ENCODE measurements at regions not wholly inside any gene's neighbourhood (a gene's known extent, or its start where the extent isn't known, plus 50 kb on each side); places are given as distances from the start of the nearest gene placed in this dataset.

DNA sequence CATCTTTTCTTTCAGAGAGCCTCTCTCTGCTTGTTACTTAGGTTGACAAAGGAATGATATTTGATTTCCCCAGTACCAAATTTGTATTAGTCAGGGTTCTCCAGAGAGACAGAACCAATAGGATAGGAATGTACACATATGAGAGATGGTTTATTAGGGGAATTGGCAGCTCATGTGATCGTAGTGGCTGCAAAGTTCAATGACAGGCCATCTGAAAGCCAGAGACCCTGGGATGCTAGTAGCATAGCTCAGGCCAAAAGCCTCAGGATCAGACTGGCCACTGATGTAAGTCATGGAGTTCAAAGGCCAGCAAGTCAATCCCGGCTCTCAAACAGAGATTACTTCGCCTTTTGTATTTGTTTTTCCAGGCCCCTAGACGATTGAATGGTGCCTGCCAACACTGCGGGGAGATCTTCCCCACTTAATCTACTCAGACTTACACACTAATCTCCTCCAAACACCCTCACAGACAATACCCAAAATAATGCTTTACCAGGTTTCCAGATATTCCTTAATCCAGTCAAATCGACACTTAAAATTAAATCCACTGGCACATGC lies 215.5 kb downstream of the ALDH8A1 start:
- Mint-ChIP-seq H3K27ac (no peak overlapping the region), H3K4me1 (no peaks in the 10 kb centered on the region), H3K36me3 (no peaks in the 10 kb centered on the region), H3K27me3 (ENCODE audit: low read depth in 3 of 3) (peaks cover 0 to 10% (median 0%) of the 10 kb centered on the region in 3 donors), H3K9me3 (no peaks in the 10 kb centered on the region), H3K4me3 (no peak overlapping the region)
- DNase-seq = no peak

DNA sequence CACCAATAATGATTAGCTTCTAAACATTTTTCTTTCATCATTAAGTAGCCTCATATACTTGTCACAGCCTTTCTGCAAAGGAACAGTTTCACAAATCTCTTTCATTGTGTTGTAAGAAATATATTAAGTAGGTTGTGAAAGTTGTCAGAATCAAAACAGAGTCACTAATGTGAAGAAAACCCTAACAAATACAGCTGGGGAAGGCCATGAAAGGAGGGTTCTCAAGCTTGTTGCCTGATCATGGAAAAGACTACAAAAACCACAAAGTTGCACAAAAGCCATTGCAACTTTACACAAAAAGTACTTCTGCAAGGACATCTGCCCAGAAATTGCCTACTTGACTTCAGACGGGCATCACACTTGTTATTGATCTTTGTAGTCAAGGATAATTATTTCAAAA lies 216.1 kb downstream of the ALDH8A1 start:
- H3K27me3 Mint-ChIP-seq (ENCODE audit: low read depth in 3 of 3) = peaks cover 0 to 10% (median 0%) of the 10 kb centered on the region in 3 donors
- no peaks in the 10 kb centered on the region for H3K9me3 Mint-ChIP-seq

DNA sequence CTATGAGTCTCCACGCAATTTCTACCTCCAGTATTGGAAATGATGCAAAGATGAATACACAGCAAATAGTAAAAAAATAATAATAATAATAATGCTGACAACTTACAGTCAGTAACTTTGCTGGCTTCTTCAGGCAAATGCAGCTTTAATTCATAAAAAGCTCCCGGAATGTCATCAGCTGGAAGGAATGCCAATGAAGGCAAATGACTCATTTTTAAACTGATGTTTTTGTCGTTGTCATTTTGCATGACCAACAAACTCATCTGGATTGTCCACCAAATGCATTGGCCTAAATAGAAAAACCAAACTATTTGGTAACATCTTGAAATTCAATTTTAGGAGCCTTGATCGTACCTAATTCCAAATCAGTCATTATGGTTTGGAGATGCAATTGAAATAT lies 217.1 kb downstream of the ALDH8A1 start:
- no peak overlapping the region for H3K4me3 Mint-ChIP-seq
- H3K27me3 Mint-ChIP-seq (ENCODE audit: low read depth in 3 of 3) = peaks cover 0 to 10% (median 1%) of the 10 kb centered on the region in 3 donors
- no peak overlapping the region for H3K27ac Mint-ChIP-seq
- H3K36me3 Mint-ChIP-seq = no peaks in the 10 kb centered on the region
- DNase-seq = no peak
- no peaks in the 10 kb centered on the region for H3K4me1 Mint-ChIP-seq
- H3K9me3 Mint-ChIP-seq = no peaks in the 10 kb centered on the region

More for the DNA sequence above, 216.1 kb downstream of the ALDH8A1 start:
- no peak for DNase-seq
- no peak overlapping the region for H3K27ac Mint-ChIP-seq
- H3K36me3 Mint-ChIP-seq = no peaks in the 10 kb centered on the region
- H3K4me1 Mint-ChIP-seq = no peaks in the 10 kb centered on the region
- no peak overlapping the region for H3K4me3 Mint-ChIP-seq

DNA sequence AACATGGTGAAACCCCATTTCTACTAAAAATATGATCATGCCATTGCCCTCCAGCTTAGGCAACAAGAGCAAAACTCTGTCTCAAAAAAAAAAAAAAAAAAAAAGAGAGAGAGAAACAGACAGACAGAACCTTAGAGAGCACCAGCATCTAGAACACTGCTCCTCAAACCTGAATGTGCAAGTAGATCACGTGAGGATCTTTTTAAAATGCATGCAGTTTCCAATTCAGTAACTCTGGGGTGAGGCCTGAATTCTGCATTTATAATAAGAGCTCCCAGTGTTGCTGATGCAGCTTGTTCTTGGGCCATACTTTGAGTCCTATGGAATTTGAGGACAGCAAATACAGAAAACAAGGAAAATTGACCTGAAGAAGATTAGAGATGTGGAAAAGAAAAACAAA lies 218.3 kb downstream of the ALDH8A1 start:
- H3K9me3 Mint-ChIP-seq = no peaks in the 10 kb centered on the region
- H3K27me3 Mint-ChIP-seq (ENCODE audit: low read depth in 3 of 3) = peaks cover 0 to 11% (median 2%) of the 10 kb centered on the region in 3 donors
- H3K27ac Mint-ChIP-seq = no peak overlapping the region
- H3K4me3 Mint-ChIP-seq = no peak overlapping the region
- no peaks in the 10 kb centered on the region for H3K36me3 Mint-ChIP-seq
- DNase-seq = no peak
- H3K4me1 Mint-ChIP-seq = no peaks in the 10 kb centered on the region

DNA sequence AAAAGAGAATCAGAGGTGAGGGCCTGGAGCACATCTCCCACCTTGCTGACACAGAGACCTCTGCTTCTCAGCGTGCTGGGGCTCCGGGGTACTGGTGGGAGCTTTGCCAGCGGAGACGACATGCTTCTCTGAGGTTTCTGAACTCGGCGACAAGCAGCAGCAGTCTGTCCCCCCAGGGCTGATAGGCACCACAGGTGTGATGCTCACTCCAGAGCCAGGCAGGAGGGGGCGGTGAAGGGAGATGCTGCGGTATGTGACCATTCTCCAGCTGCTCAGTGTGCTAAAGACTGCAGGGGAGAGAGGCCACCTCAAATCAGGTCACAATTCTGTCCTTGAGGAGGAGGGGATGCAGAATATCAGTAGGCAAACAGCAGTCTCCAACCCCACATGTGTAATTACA lies 219.9 kb downstream of the ALDH8A1 start:
- Mint-ChIP-seq H3K9me3 (peaks cover 0 to 2% (median 0%) of the 10 kb centered on the region in 6 donors), H3K27me3 (ENCODE audit: low read depth in 3 of 3) (peaks cover 0 to 14% (median 2%) of the 10 kb centered on the region in 3 donors), H3K4me3 (no peak overlapping the region), H3K27ac (no peak overlapping the region), H3K4me1 (no peaks in the 10 kb centered on the region), H3K36me3 (no peaks in the 10 kb centered on the region)
- DNase-seq = no peak

DNA sequence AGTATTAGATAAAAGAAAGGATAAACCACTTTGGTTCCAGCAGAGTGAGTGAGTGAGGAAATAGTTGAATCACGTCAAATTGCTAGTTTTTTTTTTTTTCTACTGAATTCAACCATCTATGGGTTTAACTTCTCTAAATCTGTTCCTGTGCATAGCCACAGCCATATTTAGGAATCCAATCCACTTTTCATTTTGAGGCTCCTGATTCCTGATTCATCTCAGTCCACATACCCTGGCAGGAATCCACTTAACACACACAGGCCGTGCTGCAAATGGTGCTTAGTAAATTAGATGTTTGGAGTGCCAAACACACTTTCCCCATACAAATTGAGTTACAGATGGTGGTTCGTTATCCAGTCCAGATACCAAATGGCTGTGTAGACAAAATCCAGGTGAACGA lies 220.3 kb downstream of the ALDH8A1 start:
- H3K9me3 Mint-ChIP-seq = peaks cover 0 to 2% (median 0%) of the 10 kb centered on the region in 6 donors
- H3K36me3 Mint-ChIP-seq = no peaks in the 10 kb centered on the region
- H3K27ac Mint-ChIP-seq = no peak overlapping the region
- peaks cover 0 to 12% (median 2%) of the 10 kb centered on the region in 3 donors for H3K27me3 Mint-ChIP-seq (ENCODE audit: low read depth in 3 of 3)
- no peak overlapping the region for H3K4me3 Mint-ChIP-seq
- no peak for DNase-seq
- no peaks in the 10 kb centered on the region for H3K4me1 Mint-ChIP-seq

DNA sequence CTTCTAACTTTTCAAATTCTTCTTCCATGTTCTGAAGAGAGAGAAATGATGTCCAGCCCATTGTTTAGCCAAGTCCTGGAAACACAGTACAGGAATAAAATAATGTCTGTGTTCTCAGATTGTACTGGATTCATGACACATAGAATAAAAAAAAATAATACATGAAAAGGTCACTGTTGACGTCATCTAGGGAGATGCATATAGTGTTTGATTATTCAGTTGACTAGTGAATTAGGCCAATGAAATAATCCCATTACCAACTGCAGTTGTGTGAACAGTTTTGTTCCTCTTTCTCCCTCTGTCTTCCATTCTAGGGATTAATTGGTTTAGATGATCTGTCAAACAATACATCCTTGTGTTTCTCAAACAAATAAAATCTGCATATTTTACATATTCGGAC lies 222.8 kb downstream of the ALDH8A1 start:
- H3K4me3 Mint-ChIP-seq = no peak overlapping the region
- H3K36me3 Mint-ChIP-seq = no peaks in the 10 kb centered on the region
- H3K27me3 Mint-ChIP-seq (ENCODE audit: low read depth in 3 of 3) = peaks cover 0 to 10% (median 2%) of the 10 kb centered on the region in 3 donors
- no peaks in the 10 kb centered on the region for H3K4me1 Mint-ChIP-seq
- H3K27ac Mint-ChIP-seq = no peak overlapping the region
- DNase-seq = no peak
- H3K9me3 Mint-ChIP-seq = peaks cover 0 to 2% (median 0%) of the 10 kb centered on the region in 6 donors

DNA sequence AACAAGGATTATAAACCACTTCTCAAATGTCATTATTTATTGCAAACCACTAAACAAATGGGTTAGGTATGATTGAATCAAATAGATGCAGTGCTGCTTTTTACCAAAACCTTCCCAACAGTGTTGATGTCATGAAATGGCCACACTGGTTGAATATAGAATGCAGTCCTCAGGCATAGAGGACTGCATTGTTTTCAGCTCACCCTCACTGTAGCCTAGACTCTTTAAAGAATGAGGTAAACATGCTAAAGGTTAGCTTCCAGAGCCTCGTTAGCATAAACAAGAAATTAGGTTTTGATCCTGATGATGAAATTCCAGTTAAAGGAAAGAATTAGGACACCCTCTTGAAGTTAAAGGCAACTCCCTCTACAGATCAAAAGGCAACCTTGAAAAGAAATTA lies 224.3 kb downstream of the ALDH8A1 start:
- Mint-ChIP-seq H3K4me1 (no peaks in the 10 kb centered on the region), H3K36me3 (no peaks in the 10 kb centered on the region), H3K4me3 (no peak overlapping the region), H3K27me3 (ENCODE audit: low read depth in 3 of 3) (peaks cover 0 to 10% (median 2%) of the 10 kb centered on the region in 3 donors), H3K9me3 (peaks cover 0 to 2% (median 0%) of the 10 kb centered on the region in 6 donors), H3K27ac (no peak overlapping the region)
- DNase-seq = no peak

DNA sequence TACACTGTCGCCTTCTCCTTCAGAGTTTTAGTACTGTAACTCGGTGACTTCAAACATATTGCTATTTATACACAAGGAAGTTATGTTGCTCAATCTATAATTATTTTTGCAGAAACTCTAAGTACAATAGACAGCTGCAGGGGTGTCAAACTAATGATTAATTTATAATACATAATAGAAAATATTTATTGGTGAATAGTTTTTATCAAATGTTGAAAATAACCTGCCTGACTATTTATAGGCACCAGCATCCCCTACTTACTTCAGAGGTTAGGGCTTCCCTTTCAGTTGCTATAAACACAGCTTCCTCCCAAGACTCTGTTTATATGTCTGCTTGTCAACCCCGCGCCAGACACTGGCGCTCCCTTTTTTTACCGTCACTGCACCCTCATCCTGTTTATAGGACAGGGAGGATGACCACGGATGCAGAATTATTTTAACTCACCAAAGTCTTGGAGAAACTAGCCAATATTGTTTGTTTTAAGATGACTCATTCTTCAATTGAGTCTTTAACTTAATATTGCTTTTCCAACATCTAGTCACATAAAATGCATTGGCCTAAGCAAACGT lies 225.0 kb downstream of the ALDH8A1 start:
- no peak for DNase-seq
- H3K9me3 Mint-ChIP-seq = peaks cover 0 to 2% (median 0%) of the 10 kb centered on the region in 6 donors
- no peak overlapping the region for H3K27ac Mint-ChIP-seq
- no peaks in the 10 kb centered on the region for H3K4me1 Mint-ChIP-seq
- no peaks in the 10 kb centered on the region for H3K36me3 Mint-ChIP-seq
- H3K4me3 Mint-ChIP-seq = no peak overlapping the region
- H3K27me3 Mint-ChIP-seq (ENCODE audit: low read depth in 3 of 3) = peaks cover 0 to 6% (median 2%) of the 10 kb centered on the region in 3 donors

DNA sequence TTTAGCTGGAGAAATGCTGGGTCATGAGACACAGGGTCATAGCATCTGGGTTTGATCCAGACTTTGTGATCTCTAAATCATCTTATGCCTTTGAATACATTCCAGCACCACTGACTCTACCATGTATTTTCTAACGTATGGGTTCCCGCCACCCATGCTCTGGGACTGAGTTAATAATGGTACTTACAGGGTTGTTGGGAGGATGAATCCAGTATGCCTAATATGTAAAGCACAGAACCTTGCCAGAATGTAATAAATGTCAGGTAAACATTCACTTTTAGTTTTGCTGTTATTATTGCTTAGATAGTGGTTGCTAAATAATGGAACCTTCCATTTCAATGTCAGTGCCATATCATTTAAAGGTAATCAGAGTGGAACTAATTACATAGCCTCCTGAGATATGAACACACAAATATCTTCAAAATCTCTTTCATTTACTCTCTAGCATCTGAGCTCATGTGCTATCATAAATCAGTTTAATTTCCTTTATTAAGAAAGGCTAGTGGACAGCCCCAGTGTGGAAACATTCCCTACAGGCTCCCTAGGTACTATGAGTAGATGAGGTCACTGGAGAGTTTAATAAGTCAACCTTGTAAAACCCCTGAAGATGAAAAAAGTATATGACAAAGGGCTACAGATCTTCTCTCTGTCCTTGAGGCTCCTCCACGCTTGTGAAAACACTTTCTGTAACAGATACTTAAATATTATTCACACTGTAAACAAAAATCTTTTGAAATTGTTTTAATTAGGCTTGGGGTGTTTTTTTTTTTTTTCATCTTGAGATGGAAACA lies 226.6 kb downstream of the ALDH8A1 start:
- Mint-ChIP-seq H3K36me3 (no peaks in the 10 kb centered on the region), H3K9me3 (peaks cover 0 to 2% (median 0%) of the 10 kb centered on the region in 6 donors), H3K4me3 (no peak overlapping the region), H3K27ac (no peak overlapping the region), H3K27me3 (ENCODE audit: low read depth in 3 of 3) (peaks cover 0 to 4% (median 4%) of the 10 kb centered on the region in 3 donors), H3K4me1 (no peaks in the 10 kb centered on the region)
- no peak for DNase-seq

DNA sequence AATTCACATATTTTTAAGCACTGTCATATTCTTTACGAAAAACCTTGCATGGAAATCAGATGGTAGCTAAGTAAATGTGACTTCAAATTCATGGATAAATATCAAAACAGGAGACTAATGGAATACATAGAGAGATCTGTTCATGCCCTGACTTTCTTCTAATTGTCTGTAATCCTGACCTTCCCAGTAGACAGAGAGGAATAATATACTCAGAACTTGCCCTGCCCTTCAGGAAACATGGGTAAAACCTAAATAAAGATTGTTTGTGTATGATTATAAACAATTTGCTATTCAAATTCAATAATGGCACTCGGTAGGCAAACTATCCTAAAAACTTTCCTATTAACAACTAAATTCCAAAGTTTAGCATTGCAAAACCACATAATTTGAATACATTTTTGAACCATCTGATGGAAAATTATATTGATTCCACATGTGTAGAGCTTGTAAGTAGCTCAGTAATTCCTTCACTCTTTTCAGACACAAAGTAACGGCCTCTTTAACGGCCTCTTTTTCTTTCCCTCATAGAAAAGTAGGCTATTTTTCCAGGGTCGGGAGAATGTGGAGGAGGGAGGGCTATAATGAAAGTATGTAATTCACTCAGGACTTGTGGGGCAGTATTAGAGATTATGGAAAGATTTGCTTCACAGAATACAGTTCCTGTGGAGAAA lies 227.6 kb downstream of the ALDH8A1 start:
- Mint-ChIP-seq H3K36me3 (no peaks in the 10 kb centered on the region), H3K27me3 (ENCODE audit: low read depth in 3 of 3) (peaks cover 0 to 4% (median 2%) of the 10 kb centered on the region in 3 donors), H3K27ac (no peak overlapping the region), H3K9me3 (peaks cover 0 to 2% (median 0%) of the 10 kb centered on the region in 6 donors), H3K4me1 (no peaks in the 10 kb centered on the region), H3K4me3 (no peak overlapping the region)
- no peak for DNase-seq

DNA sequence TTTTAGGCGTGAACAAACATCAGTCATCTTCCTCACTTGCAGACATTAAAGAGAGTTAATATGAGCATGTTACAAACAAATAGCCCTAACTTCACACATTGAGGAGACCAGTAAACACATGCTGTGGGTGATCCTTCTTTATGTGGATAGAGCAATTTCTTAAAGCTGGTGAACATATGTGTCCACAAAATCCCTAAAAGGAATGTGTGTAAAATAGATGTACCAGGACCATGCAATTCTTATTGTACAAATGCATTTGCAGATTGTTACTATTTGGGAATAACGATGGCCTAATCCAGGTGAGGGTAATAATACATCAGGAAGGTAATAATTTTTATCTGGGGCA lies 228.9 kb downstream of the ALDH8A1 start:
- H3K9me3 Mint-ChIP-seq = peaks cover 0 to 2% (median 0%) of the 10 kb centered on the region in 6 donors

DNA sequence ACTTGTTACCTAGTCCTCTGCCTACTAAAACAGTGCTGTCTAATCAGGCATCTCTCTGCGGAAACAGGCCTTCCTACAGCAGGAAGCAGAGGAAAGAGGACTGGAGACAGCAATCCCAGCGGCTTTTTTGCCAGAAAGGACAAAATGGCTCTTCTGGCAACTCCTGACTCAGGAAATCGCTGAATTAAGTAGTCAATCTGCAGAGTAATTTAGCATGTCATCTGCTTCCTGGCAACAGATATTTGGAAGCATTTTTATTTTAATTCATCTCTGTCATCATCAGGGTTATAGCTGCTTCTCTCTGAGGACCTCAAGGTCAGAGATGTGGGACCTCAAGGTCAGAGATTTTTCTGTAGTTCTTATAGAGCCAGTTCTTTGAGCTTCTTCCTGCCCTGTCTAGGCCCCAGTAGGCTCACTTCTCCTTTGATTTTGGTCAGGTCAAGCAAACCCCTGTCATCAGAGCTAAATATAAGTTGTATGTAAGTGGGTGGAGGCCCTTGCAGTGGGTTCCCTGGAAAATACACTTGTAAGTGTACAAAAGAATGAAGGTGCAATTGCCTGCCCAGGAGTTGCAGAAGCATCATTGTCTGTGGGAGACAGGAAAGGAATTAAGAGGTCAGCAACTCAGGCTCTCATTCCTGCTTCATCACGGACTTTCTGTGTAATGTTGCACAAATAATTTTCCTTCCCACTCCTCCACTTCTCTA lies 229.4 kb downstream of the ALDH8A1 start:
- H3K4me3 Mint-ChIP-seq = no peak overlapping the region
- DNase-seq = no peak
- H3K27me3 Mint-ChIP-seq (ENCODE audit: low read depth in 3 of 3) = peaks cover 0 to 2% (median 0%) of the 10 kb centered on the region in 3 donors
- no peak overlapping the region for H3K27ac Mint-ChIP-seq
- H3K36me3 Mint-ChIP-seq = no peaks in the 10 kb centered on the region
- no peaks in the 10 kb centered on the region for H3K4me1 Mint-ChIP-seq
- no peaks in the 10 kb centered on the region for H3K9me3 Mint-ChIP-seq

More for the DNA sequence above, 228.9 kb downstream of the ALDH8A1 start:
- H3K27ac Mint-ChIP-seq = no peak overlapping the region
- H3K4me3 Mint-ChIP-seq = no peak overlapping the region
- DNase-seq = no peak
- no peaks in the 10 kb centered on the region for H3K36me3 Mint-ChIP-seq
- H3K27me3 Mint-ChIP-seq (ENCODE audit: low read depth in 3 of 3) = peaks cover 0 to 2% (median 0%) of the 10 kb centered on the region in 3 donors
- no peaks in the 10 kb centered on the region for H3K4me1 Mint-ChIP-seq
